GM21381 (cell line): ENCODE measurements at regions not wholly inside any gene's neighbourhood (a gene's known extent, or its start where the extent isn't known, plus 50 kb on each side); places are given as distances from the start of the nearest gene placed in this dataset.
"Not testable (repeated sequence)": the region's sequence is repeated elsewhere in the genome, so short reads cannot be mapped to it uniquely, and the experiment has no call there.

Experiments used
- ATAC-seq: cut with Tn5 transposase; IDR thresholded peaks from one replicate; pipeline ENCODE4 v1.9.1; 2021; ENCODE audit warnings: mild to moderate bottlenecking, moderate library complexity; ENCODE audit not compliant: unreplicated experiment

- no peak for ATAC-seq
These were observed 287.0 kb upstream of the OR4E1 start for GRCh38 chr14:21960636-21961035.

GRCh38 chr14:21941885-21942284 is 268.3 kb upstream of the OR4E1 start:
- no peak for ATAC-seq

- no peak for ATAC-seq
These were observed 267.6 kb upstream of the OR4E1 start for GRCh38 chr14:21940887-21941856.

GRCh38 chr14:21939836-21940235 is 266.2 kb upstream of the OR4E1 start:
- ATAC-seq: no peak

- ATAC-seq: no peak
These were observed 264.4 kb upstream of the OR4E1 start for GRCh38 chr14:21937996-21938395.

GRCh38 chr14:21933681-21934080 is 260.1 kb upstream of the OR4E1 start:
- ATAC-seq: no peak

GRCh38 chr14:21924479-21924878 is 250.9 kb upstream of the OR4E1 start:
- ATAC-seq: peak; percentile 88

- peak; percentile 67 for ATAC-seq
These were observed 250.2 kb upstream of the OR4E1 start for GRCh38 chr14:21923820-21924219.

- no peak for ATAC-seq
These were observed 247.8 kb upstream of the OR4E1 start for GRCh38 chr14:21921453-21921852.

GRCh38 chr14:21917699-21918436 is 244.2 kb upstream of the OR4E1 start:
- peak; percentile 72 for ATAC-seq

GRCh38 chr14:21915826-21916225 is 242.2 kb upstream of the OR4E1 start:
- no peak for ATAC-seq

- no peak for ATAC-seq
These were observed 240.1 kb upstream of the OR4E1 start for GRCh38 chr14:21913759-21914158.

GRCh38 chr14:21912367-21912766 is 238.7 kb upstream of the OR4E1 start:
- ATAC-seq: no peak

GRCh38 chr14:21911877-21912276 is 238.3 kb upstream of the OR4E1 start:
- ATAC-seq: no peak

- no peak for ATAC-seq
These were observed 236.6 kb upstream of the OR4E1 start for GRCh38 chr14:21910260-21910659.

GRCh38 chr14:21902561-21903181 is 229.1 kb upstream of the OR4E1 start:
- ATAC-seq: no peak

- not testable (repeated sequence) for ATAC-seq
These were observed 221.2 kb upstream of the OR4E1 start for GRCh38 chr14:21894898-21895194.

GRCh38 chr14:21894003-21894897 is 220.6 kb upstream of the OR4E1 start:
- no peak for ATAC-seq

- ATAC-seq: no peak
These were observed 218.3 kb upstream of the OR4E1 start for GRCh38 chr14:21891921-21892320.

GRCh38 chr14:21884995-21885394 is 211.4 kb upstream of the OR4E1 start:
- ATAC-seq: no peak

- no peak for ATAC-seq
These were observed 208.6 kb upstream of the OR4E1 start for GRCh38 chr14:21882226-21882625.
